ENCODE measurements at regions not wholly inside any gene's neighbourhood (a gene's known extent, or its start where the extent isn't known, plus 50 kb on each side); places are given as distances from the start of the nearest gene placed in this dataset.

DNA sequence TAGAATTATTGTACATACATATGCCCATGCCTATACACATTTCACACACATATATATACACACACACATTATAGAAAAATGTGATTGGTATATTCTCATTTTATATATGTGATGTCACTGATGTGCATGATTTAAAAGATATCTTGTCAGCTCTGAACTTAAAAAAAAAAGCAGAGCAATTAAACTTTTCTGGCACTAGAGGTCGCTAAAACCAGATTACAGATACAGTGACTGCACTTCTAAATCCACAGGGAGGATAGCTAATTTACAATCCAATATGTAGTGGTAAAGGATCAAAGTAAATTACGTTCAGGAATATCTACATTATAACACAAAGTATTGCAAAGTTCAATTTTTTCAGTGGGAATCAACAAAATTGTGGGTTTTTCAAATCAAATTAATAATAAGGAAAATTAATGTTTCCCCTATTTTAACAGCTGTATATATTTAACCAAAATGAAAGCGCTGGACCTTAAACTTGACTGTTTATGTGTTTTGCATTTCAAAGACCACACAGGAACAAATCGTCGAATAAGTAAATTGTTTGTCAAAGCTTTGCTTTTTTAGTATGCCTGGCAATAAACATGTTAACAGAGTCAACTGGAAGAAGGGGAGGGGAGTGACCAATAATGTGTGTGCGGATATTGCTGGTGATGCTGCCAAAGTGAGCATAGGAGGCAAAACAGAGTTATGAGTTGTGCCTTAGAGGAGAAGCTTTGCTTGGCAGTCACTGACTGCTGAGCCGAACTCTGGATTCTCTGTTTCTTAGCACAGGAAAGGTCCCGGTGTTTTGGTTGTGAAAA, 1201.4 kb upstream of the C9orf72 start:
- peak; percentile 19 for DNase-seq

DNA sequence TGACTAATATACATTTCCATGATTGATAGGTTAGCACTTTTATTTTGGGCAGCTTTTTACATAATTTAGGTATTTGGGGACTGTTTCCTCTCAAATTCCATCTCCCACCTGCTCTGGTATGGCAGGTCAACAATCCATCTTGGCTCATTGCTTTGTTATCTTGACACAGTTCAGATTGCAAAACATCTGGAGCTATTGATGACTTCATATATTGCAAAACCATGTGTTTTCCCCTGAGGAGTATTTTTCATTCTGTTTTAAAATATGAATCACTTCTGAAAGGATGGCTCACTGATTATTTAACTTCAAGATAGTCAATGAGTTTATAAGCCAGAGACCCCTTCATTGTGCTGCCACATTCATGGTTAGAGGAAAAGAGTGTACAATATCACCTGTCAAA, 1206.0 kb upstream of the C9orf72 start:
- DNase-seq, result no peak

DNA sequence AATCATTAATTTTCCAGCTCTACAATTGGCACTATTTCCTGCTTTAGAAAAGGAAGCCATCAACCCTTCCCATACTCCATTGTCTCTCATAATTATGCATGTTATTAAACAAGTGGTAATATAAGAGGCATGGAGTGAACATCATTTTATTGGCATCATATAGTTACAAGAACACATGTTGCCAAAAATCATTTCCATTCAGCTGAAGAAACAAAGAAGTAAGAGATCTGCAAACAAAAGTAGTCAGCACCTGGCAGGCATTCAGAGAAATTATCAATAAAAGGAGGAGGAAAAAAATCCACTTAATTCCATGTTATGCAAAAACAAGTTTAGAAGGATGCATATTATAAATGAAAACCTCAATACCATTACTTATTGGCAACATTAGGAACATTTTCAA, 1208.2 kb upstream of the C9orf72 start:
- no peak for DNase-seq

GRCh38 chr9:28782630-28783029, 1209.3 kb upstream of the C9orf72 start:
- no peak for DNase-seq

DNA sequence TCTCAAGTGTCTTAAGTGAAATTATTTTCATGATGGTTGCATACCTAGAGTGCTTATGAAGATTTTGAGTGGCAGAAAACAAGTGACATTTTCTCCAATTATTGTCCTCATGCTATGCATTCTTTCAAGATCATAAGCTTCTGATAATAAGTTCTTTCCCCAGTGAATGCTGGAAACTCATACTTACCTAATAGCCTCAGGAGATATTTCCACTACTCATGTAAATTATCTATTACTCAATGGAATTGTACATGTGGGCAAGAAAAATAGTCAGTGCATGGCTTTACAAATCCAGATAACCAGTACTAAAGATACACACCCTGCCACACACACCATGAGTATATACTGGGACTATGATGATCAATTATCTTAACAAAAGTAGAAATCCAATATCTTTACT, 1219.4 kb upstream of the C9orf72 start:
- DNase-seq, result no peak

DNA sequence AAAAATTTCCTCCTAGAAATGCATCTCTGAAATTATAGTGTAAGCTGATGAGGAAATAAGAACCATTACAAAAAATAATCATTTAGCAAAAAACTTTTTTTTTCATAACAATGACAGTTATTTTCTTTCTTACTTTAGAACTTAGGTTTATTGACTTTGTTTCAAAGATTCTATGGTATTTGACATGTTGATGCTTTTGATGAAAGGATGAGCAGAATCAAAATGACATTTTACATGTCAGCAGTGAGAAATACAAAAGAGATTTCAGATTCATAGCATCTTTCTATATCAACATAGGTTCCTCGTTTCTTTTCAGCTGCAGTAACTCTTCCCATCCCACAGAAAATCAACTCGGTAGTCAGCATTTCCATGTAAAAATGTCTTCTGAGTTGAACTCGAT, 1226.6 kb upstream of the C9orf72 start:
- DNase-seq, result no peak

DNA sequence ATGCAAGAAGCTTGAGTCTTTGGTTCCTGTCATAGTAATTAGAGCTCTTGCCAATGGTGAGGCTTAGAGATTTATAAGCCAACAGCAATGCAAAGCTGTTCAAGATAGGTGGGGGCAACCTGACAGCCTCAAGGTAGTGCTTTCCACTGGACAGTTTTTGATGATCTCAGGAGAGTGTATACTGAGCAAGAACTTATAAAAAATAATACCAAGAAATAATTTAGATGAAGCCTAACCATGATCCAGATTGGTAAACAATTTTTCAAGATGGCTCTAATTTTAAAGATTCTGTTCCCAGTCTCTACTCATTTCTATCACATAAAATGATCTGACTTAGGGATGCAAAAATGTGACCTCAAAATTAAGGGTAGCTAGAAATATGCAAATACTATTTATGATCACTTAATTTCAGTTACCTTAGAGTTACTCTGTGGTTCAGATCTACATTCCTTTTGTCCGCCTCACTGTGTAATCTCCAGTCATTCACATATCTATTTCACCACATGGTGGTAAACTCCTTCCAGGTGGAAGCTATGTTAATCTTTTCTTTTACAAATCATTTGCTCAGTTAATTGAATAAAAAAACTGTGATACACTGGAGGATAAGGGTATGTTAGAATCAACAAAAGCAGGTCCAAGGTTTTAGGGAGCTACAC, 1228.0 kb upstream of the C9orf72 start:
- DNase-seq, result no peak

GRCh38 chr9:28805197-28805596, 1231.9 kb upstream of the C9orf72 start:
- DNase-seq, result no peak

GRCh38 chr9:28808042-28808441, 1234.8 kb upstream of the C9orf72 start:
- DNase-seq, result no peak

DNA sequence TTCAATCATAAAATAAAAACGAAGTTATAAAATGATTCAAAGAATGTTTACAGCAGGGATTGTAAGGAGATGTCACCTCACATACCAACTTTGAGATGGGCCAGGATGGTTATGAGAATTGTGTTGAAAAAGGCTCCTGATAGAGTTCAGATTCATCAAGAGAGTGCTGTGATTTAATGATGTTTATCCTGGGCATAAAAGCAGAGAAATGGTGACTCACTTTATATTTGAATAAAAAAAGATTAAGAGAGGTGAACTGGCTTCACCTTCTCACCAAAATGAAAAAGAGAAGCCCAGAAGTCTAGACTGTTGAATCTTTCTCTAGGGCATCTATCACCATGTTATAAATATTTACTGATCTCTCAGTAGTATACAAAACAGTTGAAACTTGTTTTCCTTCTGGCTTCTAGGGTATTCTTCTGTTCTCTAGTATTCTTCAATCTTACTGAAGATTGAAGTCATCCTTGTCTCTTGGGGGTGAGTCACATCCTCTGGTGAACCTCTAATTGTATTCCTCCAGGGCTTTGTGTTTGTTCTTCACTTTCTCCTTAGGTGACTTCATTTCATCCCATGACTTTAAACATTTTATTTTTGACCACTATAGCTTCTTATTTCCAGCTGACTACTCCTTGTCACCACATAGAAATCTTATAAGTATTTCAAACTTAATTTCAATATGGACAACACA, 1237.3 kb upstream of the C9orf72 start:
- DNase-seq, result no peak

DNA sequence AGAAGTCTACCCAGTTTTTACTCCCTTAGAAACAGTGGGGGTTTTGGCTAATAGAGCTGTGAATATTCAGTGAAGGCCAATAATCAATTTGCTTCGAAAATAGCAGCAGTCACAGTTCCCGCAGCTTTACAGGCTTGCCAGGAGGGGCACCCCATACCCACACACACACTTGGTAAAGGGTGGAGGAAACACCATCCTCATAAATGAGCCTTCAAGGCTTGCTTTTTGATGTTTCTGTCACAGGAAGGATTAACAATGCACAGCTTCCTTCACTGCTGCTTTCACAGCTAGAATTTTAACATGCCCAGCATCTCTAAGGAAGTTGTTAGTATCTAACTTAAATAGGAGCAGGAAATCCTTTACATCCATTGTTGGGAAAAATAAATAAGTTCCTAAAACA, 1247.5 kb upstream of the C9orf72 start:
- DNase-seq, result no peak

- DNase-seq, result no peak
Measured at GRCh38 chr9:28821240-28821639, 1248.0 kb upstream of the C9orf72 start.

GRCh38 chr9:28824432-28824963, 1251.2 kb upstream of the C9orf72 start:
- DNase-seq, result no peak

GRCh38 chr9:28832168-28832770, 1259.0 kb upstream of the C9orf72 start:
- DNase-seq, result no peak

DNA sequence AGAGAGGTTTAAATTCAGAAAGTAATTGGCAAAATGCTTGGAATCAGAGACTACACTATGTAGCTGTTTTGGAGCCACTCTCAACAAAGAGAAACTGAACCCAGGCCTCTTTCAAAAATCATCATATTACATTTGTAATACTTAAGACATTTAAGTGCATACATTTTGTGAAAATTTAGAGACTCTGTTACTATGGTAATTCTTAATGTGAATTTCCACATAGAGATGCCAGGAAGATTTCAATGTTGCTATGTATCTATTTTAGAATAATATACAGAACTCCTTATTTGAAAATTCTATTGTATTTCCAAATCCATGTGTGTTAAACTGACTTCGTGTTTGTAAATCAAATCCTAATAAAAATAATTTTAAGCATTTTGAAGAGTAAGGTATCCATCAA, 1260.9 kb upstream of the C9orf72 start:
- DNase-seq, result no peak

GRCh38 chr9:28839778-28840430, 1266.6 kb upstream of the C9orf72 start:
- DNase-seq, result no peak

- no peak for DNase-seq
Measured at GRCh38 chr9:28841775-28842174, 1268.5 kb upstream of the C9orf72 start.

DNA sequence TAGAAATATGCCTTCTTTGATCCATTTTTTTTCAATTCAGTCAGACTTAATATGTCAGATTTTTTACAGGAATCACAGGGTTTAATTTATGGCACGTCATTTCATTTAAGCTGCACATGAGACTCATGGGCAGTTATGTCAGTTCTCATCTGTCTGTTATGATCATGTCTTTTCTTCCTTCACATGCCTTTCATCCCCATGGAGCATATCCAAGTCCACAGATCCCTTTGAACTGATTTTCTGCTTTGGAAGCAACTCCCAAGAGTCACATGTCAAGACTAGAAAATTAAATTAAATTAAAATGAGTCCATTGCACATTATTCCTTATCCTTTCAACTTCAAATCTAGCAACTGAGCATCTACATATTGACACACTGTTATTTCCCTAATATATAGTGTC, 1274.0 kb upstream of the C9orf72 start:
- DNase-seq, result no peak

DNA sequence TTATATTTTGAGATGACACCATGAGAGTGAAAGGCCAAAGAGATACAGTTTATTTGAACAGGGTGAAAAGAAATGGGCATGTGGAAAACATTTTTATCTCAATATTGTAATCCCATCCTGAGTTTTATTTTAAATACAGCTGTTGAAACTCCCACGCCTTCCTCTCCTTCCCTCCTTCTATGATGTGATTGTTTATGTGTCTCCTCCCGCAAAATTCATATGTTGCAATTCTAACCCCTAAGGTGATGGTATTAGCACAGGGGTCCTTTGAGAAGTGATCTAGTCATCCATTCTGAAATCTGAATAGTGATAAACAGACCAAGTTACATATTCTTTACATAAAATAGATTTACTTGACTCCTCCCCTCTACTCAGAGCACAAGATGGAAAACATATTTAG, 1275.4 kb upstream of the C9orf72 start:
- no peak for DNase-seq

DNA sequence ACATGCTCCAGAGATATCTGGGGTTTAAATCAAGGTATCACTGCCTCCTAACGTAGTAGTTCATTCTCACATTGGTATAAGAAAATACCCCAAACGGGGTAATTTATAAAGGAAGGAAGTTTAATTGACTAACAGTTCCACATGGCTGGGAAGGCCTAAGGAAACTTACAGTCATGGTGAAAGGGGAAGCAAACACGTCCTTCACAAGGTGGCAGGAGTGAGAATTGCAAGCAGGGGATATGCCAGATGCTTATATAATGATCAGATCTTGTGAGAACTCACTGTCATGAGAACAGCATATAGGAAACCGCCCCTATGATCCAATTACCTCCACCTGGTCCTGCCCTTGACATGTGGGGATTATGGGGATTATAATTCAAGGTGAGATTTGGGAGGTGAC, 1280.2 kb upstream of the C9orf72 start:
- DNase-seq, result no peak

- no peak for DNase-seq
Measured at GRCh38 chr9:28866951-28867350, 1293.7 kb upstream of the C9orf72 start.

- no peak for DNase-seq
Measured at GRCh38 chr9:28868228-28868990, 1295.1 kb upstream of the C9orf72 start.
